Thyroid gland (tissue), 4 donors: ENCODE measurements at regions not wholly inside any gene's neighbourhood (a gene's known extent, or its start where the extent isn't known, plus 50 kb on each side); places are given as distances from the start of the nearest gene placed in this dataset.

Experiments
- DNase-seq, 2 donors: peaks; one replicate each; pipeline ENCODE4 v3.0.0-alpha.2; 2019
- H3K27ac ChIP-seq, 3 donors: fragments of 200-600 bp; sonication (generic); 1 replicate in 2 of 3; 2 replicates in 1 of 3; pipeline ENCODE4 v1.5.1; 2016 to 2019; ENCODE audit warnings: mild to moderate bottlenecking in 1 of 3, moderate library complexity in 1 of 3
- H3K27me3 ChIP-seq: fragments of 200-600 bp; sonication (generic); one replicate; pipeline ENCODE4 v1.5.1; 2019
- H3K36me3 ChIP-seq, 2 donors: fragments of 200-600 bp; sonication (generic); one replicate each; pipeline ENCODE4 v1.5.1; 2016 to 2019
- H3K4me1 ChIP-seq, 2 donors: fragments of 200-600 bp; sonication (generic); one replicate each; pipeline ENCODE4 v1.5.1; 2017 to 2019
- H3K4me3 ChIP-seq, 3 donors: fragments of 200-600 bp; sonication (generic); replicated peaks in 1 of 3; 1 replicate in 2 of 3; 2 replicates in 1 of 3; pipeline ENCODE4 v1.5.1; 2016; ENCODE audit warnings: mild to moderate bottlenecking in 1 of 3
- H3K9me3 ChIP-seq: fragments of 200-600 bp; sonication (generic); one replicate; pipeline ENCODE4 v1.5.1; 2017
- CTCF ChIP-seq, 6 experiments: fragments of 200-600 bp in 3 of 6; fragments of 450-650 bp in 3 of 6; sonication (generic) in 3 of 6; IDR thresholded peaks; one replicate each; pipeline ENCODE4 v1.5.1; 2016 to 2019; ENCODE audit warnings: antibody characterized with exemption in 6 of 6, mild to moderate bottlenecking in 2 of 6, inconsistent platforms in 1 of 6, moderate library complexity in 1 of 6
- POLR2A ChIP-seq, 2 donors: fragments of 450-650 bp; IDR thresholded peaks; one replicate each; pipeline ENCODE4 v1.6.1; 2017; ENCODE audit warnings: antibody characterized with exemption in 2 of 2, mild to moderate bottlenecking in 2 of 2, moderate library complexity in 1 of 2
- WGBS, 2 donors: methylation state at CpG; one replicate each; pipeline ENCODE4 v1.1.5; 2017; 5-methylcytosine and 5-hydroxymethylcytosine counted together
- intact Hi-C: fragments of 100-400 bp; cut with DNase I; formaldehyde crosslinking; loops from one replicate; pipeline ENCODE4 v1.15.1; 2023

DNA sequence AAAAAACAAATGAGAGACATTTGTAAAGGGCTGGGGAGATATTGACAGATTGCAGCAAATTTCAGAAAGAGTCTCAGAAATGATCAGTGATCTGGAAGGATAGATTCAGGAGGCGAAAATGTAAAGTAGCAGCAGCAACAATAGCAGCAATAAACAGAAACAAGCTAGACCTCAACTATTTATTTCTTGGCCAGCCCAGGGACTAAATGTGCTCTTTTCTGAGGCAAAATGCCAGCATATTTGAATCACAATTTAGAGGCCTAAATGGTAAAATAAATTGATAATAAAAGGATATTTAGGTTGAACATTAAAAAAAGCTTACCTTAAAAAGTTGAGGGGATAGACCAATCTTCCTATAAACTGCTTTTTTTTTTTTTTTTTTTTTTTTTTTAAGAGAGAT, 134.6 kb upstream of the ITGB1 start:
- Histone ChIP-seq H3K4me3 (no peak overlapping the region), H3K27ac (no peak overlapping the region), H3K27me3 (no peaks in the 10 kb centered on the region), H3K4me1 (no peaks in the 10 kb centered on the region), H3K9me3 (no peaks in the 10 kb centered on the region), H3K36me3 (no peaks in the 10 kb centered on the region)
- no peak for DNase-seq
- no peak for TF ChIP-seq POLR2A (IDR thresholded peaks at IDR 0.05)
- no peak for TF ChIP-seq CTCF (IDR thresholded peaks at IDR 0.05)
- intact Hi-C loops: no loop called here
- WGBS, 2 donors: 90 to 93% methylated on average over 1 of the region's 1 CpG

GRCh38 chr10:33091201-33091600, 133.2 kb upstream of the ITGB1 start:
- H3K27me3 ChIP-seq: no peaks in the 10 kb centered on the region
- no peaks in the 10 kb centered on the region for H3K4me1 ChIP-seq
- DNase-seq: no peak
- no peak overlapping the region for H3K27ac ChIP-seq
- WGBS, 2 donors: 63 to 65% methylated on average over 1 of the region's 1 CpG
- H3K4me3 ChIP-seq: no peak overlapping the region
- TF ChIP-seq POLR2A (IDR thresholded peaks at IDR 0.05): no peak
- TF ChIP-seq CTCF (IDR thresholded peaks at IDR 0.05): no peak
- no peaks in the 10 kb centered on the region for H3K9me3 ChIP-seq
- intact Hi-C loops: no loop called here
- no peaks in the 10 kb centered on the region for H3K36me3 ChIP-seq

DNA sequence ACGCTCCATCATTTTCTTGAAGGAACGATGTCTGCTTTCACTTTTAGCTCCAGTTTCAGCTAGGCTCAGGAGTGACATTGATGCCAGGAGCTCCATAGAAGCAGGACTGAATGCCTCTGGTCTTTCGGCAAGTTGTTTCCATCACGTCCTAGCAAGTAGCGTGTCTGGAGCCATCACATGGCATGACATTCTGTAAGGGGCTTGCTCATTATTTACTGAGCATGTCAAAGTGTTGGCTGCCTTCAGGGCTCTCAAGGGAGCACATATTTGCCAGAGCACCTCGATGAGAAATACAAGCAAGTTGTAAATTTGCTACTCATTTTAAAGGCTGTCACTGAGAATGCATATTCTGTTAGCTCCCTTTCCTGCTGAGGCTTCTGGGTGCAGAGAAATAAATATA, 131.0 kb upstream of the ITGB1 start:
- TF ChIP-seq CTCF (IDR thresholded peaks at IDR 0.05) (no peak), POLR2A (IDR thresholded peaks at IDR 0.05) (no peak)
- Histone ChIP-seq H3K36me3 (no peaks in the 10 kb centered on the region), H3K27me3 (no peaks in the 10 kb centered on the region), H3K27ac (no peak overlapping the region), H3K9me3 (no peaks in the 10 kb centered on the region), H3K4me3 (no peak overlapping the region), H3K4me1 (no peaks in the 10 kb centered on the region)
- intact Hi-C loops: no loop called here
- 87 to 90% methylated on average over 6 of the region's 6 CpGs for WGBS, 2 donors
- DNase-seq: no peak

GRCh38 chr10:33087922-33088321, 129.9 kb upstream of the ITGB1 start:
- no peak for DNase-seq
- Histone ChIP-seq H3K4me3 (no peak overlapping the region), H3K9me3 (no peaks in the 10 kb centered on the region), H3K4me1 (no peaks in the 10 kb centered on the region), H3K27ac (no peak overlapping the region), H3K36me3 (no peaks in the 10 kb centered on the region), H3K27me3 (no peaks in the 10 kb centered on the region)
- WGBS, 2 donors: 85 to 92% methylated on average over 1 of the region's 1 CpG
- intact Hi-C loops: no loop called here
- TF ChIP-seq CTCF (IDR thresholded peaks at IDR 0.05) (no peak), POLR2A (IDR thresholded peaks at IDR 0.05) (no peak)

DNA sequence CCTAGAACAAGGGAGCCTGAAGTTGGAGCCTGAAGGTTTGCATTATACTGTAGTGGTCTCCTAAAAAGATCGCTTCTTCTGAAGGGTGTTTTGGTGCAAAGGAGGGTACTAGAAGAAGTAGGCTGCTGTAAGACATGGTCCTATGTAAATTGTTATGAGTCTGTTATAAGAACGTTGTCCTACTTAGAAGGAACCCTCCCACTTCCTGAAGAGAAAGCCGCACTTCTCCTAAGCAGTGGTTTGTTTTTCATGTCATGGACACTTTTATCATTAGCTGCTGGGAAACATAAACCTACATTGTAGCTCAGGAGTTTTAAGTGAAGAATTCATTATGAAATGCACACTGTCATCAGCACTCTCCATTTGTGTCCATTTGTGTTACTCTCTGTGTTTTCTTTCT, 129.1 kb upstream of the ITGB1 start:
- H3K9me3 ChIP-seq: no peaks in the 10 kb centered on the region
- no peak for TF ChIP-seq CTCF (IDR thresholded peaks at IDR 0.05)
- TF ChIP-seq POLR2A (IDR thresholded peaks at IDR 0.05): no peak
- DNase-seq: no peak
- H3K4me3 ChIP-seq: no peak overlapping the region
- WGBS, 2 donors: 61 to 65% methylated on average over 3 of the region's 3 CpGs
- no peaks in the 10 kb centered on the region for H3K36me3 ChIP-seq
- intact Hi-C loops: no loop called here
- no peak overlapping the region for H3K27ac ChIP-seq
- no peaks in the 10 kb centered on the region for H3K27me3 ChIP-seq
- H3K4me1 ChIP-seq: no peaks in the 10 kb centered on the region
